HG03066 (cell line): ENCODE measurements at regions not wholly inside any gene's neighbourhood (a gene's known extent, or its start where the extent isn't known, plus 50 kb on each side); places are given as distances from the start of the nearest gene placed in this dataset.
"Not testable (repeated sequence)": the region's sequence is repeated elsewhere in the genome, so short reads cannot be mapped to it uniquely, and the experiment has no call there.

Experiments used
- ATAC-seq: cut with Tn5 transposase; IDR thresholded peaks from one replicate; pipeline ENCODE4 v1.9.1; 2021; ENCODE audit warnings: low read depth; ENCODE audit not compliant: unreplicated experiment

DNA sequence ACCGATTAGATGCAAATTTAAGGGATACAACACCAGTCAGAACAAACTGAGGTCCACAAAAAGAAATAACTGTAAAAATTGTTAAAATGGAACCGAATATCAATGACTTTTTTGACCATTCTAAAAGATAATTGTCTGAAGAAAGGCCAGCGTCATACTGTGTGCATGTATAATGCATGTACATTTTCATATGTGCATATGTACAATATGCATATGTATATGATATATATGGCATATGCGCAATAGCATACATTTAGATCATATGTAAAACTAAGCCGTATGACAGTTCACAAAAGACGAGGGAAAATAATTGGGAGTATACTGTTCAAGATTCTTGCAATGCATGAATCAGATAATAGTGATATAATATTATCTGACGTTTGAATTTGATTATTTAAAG is 475.8 kb upstream of the TMEM132C start:
- no peak for ATAC-seq

DNA sequence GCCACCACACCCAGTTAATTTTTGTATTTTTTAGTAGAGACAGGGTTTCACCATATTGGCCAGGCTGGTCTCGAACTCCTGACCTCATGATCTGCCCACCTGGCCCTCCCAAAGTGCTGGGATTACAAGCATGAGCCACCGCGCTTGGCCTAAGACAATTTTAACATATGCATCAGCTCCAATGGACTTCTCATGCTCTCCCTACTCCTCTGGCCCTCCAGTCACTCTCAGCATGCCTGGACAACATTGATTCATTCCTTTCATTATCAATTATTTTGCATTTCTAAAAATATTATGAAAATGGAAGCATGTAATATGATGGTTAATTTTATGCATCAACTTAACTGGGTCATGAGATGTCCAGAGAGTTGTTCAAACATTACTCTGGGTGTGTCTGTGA is 469.1 kb upstream of the TMEM132C start:
- ATAC-seq, result no peak

DNA sequence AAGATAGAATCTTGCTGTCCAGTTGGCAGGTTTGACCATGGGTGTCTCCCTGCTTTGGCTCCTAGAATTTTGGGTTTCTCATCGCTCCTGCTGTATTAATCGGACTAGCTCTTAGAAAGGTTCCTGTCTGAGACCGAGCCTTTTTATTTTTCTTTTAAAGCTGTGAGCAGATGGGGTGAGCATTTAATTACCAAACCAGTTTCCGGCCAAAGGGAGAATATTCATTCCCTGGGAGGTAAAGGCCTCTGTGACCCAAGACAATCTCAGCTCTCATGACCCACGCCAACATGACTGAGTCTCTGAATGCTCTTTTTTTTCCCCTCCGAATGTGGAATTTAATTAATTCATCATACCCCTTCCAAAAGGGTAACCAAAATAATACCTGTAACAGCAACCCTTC is 464.7 kb upstream of the TMEM132C start:
- no peak for ATAC-seq

DNA sequence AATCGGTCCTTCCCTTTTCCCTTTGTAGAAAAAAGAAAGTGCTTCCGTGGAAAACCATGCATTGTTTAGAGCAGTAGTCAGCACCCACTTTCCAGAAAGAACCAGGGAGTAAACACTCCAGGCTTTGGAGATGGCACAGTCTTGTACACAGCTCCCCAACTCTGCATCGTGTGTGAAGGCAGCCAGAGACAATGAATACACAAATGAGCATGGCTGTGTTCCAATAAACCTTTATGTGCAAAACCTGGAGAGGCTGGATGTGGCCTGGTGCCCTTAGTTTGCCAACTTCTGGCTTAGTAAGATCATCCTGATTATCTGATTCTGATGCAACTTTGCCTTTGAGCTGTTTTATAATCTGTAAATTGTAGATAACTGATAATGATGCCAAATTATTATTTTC is 463.4 kb upstream of the TMEM132C start:
- no peak for ATAC-seq

DNA sequence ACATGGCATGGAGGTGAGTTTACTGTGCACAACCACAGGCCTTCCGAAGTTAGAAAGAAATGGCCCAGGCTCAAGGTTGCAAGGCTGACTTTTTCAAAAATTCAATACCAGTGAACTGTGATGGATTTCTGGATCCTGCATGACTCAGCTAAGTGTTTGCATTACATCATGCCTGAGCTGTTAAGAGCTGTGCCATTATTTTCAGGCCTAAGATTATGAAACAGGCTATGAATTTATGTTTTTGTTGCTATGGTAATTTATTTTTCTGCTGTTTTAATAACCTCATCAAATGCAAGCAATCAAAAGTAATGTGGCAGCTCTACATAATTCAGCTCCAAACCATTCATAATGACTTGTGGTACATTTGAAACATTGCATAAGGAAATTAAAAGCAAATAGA is 457.7 kb upstream of the TMEM132C start:
- no peak for ATAC-seq

DNA sequence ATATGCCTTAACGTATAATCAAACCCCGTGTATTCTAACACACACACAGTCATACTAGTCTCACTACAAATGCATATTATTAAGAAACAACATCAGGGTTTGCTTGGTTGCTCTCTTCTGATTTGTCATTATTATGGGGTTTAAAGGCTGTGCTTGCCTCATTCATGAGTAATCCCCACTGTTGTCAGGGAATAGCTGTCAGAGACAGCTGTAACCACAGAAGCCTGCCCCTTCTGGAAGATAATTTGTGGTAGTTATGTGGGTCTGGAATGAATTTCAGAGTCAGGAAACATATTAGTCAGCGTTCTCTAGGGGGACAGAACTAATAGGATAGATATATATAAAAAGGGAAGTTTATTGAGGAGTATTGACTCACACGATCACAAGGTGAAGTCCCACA is 456.9 kb upstream of the TMEM132C start:
- no peak for ATAC-seq

DNA sequence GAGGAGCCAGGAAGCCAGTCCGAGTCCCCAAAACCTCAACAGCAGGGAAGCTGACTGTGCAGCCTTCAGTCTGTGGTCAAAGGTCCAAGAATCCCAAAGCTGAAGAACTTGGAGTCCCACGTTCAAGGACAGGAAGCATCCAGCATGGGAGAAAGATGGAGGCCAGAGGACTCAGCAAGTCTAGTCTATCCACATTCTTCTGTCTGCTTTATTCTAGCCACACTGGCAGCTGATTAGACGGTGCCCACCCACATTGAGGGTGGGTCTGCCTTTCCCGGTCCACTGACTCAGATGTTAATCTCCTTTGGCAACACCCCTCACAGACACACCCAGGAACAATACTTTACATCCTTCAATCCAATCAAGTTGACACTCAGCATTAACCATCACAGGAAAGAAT is 456.5 kb upstream of the TMEM132C start:
- not testable (repeated sequence) for ATAC-seq

DNA sequence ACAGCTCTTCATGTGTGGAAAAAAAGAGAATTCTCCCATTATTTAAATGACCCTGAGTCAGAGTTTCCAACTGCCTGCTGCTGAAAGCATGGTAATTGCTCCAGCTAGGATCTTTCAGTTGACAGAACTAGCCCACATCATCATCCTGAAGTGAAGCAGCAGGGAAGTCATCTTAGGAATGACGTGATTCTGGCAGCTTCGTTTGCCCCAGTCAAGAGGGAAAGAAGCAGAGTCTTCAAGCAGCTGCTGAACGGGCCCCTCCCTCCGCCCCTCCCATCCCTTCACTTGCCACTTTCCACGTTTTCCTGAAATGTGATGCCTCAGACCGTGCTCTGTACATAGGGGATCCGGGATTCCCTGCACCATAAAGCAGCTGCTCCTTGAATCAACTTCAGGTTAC is 455.0 kb upstream of the TMEM132C start:
- no peak for ATAC-seq

DNA sequence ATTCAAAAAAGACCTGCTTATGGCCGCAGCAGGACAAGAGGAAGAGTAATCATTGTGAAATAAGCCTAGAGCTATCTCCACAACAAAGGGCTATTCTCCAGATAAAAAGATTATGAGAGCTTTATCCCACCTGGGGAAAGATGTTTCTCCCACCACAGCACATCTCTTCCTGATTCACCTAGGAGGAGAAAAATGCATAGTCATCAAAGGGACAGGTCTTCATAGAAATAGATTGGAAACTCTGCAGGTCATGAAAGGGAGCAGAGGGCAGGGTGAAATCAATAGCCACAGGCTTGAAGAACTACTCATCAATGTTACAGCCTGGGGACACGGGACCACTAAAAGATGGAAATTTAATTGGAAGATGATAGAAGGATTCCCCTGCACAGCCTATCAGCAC is 453.8 kb upstream of the TMEM132C start:
- ATAC-seq, result no peak

DNA sequence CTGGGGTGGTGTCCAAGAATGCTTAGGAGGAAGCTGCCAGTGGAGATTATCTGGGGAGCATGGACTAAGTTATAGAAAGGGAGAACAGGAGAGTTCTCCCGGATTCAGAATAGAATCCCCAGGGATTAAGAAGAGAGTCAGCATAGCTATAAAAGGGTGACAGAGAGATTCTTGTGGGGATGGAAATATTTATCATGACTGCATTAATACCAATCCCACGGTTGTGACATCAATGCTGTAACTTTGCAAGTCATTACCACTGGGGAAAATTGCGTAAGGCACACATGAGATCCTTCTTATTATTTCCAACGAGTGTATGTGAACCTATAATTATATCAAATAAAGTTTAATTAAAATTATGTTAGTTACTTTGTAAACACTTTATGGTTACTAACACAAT is 447.9 kb upstream of the TMEM132C start:
- ATAC-seq, result no peak

DNA sequence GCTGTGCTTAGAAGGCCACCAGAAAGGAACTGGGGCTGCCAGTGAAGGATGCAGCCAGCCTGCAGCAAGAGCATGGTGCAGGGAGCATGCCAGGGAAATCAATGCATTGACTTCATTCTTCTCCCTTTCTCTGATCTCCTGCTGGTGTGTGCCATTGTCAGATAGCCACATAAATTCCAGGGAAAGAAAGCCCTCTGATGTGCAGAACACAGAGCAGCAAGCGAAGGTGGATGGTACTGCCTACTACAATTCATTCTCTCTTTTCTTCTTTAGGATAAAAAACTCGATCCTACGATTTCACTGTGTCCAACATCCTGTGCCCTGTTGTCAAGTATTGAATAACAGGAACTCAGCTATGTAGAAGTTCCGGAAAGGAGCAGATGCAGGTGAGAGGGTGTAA is 446.7 kb upstream of the TMEM132C start:
- ATAC-seq, result no peak

DNA sequence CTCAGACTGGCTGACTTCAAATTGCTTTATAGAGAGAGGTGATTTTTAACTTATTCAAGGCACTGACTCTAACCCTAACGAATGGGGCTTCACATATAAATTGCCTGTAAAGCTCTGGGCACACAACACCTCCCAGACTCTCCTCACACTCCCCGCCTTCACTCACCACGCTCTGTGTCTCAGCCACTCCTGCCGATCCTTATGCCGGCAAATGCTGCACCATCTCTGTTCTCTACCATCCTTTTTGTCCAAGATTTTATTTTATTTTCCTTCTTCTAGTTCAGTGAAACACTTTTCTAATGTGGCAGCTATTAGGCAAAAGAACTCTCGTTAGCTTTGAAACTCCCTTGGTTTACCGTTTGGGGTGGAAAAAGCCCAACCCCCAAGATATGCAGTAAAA is 446.1 kb upstream of the TMEM132C start:
- ATAC-seq, result no peak

DNA sequence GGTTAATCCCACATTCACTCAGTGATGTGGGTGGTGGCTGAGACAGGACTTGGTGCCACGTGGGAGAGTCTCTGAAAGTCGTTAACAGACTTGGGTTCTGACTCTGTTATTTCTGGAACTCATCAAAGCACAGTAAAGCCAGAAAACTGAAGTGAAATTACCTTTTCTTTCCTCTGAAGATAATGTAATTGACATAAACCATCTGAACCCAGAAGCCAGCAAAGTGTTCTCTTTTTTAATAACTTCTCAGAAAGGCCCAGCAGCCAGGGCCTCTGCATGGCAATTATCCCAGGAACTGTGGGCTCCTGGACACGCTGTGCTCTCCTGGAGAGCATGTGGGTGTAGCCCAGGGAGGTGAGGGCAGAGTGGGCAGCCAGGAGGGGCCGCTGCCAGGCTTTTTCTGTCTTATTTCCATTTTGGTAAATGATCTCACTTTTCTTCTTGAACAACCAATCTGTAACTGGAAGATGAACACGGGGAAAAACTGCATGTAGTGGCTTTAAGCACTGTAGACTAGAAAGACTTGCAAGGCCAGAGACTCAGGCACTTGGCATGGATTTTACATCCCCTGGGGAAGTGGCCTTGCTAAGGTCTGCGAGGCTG is 444.1 kb upstream of the TMEM132C start:
- no peak for ATAC-seq

DNA sequence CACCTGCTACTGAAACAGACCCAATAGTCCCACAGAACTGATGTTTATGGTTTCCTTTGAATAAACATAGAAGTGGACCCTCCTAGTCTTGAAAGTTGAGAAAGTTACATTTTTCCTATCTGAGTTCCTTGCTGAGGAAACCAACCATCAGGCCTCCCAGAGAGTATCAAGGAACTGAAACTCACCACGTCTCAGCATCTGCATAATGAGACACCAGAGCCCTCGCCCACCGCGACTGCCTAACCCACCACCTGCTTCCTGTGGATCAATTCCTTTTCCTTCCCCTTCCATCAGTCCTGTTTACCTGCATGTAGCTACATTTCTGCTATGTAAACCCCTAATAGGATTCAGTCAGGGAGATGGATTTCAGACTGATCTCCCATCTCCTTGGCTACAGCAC is 443.2 kb upstream of the TMEM132C start:
- no peak for ATAC-seq

DNA sequence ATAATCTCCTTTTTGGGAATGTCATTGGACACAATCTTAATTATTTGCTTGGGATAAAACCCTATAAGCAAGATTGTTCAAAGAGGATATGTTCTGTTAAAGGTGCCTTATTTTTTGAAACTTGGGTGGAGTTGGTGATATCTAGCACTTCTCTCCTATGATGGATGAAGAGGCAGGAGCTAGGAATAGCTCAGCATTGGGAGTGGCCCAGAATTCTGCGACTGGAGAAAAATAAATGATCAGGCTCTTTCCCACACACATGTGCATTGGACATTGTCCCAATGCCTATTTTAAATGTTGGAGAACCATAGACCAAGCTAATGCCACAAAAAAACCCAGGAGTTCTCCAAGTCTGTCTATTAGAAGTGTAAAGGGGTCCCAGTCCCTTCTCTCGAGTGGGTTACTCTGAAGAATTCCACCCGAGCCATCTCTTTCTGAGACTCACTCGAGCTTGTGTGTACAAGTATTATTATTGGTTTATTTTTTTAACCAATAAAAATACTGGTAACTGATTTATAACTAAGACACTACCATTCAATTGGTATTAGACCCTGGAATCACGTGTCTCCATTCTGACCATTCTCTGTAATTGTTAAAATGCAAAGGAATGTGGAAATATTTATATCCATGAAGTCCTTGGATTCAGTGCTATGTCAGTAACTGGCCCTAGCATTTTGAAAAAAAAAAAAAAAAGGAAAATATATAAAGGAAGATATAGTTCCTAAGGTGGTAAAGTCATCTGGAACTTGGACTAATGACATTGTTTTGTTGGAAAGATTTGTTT is 437.5 kb upstream of the TMEM132C start:
- no peak for ATAC-seq

DNA sequence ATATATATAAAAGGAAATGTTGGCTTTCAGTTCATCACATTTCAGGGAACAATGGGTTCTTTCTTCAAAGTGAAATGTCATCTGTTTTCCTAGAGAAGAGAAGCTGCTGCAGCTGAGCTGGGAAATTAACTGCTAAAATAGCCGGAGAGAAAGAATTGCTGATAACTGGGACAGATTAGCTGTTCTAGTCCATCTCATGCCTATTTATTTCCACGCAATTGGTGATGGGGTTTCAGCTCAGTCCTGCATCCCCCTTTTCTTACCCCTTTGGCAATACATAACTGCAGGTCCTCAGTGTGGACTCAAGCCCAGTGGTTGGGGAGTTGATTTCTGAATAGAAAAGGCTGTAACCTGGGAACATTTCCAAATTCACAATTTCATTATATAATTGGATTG is 436.9 kb upstream of the TMEM132C start:
- no peak for ATAC-seq

DNA sequence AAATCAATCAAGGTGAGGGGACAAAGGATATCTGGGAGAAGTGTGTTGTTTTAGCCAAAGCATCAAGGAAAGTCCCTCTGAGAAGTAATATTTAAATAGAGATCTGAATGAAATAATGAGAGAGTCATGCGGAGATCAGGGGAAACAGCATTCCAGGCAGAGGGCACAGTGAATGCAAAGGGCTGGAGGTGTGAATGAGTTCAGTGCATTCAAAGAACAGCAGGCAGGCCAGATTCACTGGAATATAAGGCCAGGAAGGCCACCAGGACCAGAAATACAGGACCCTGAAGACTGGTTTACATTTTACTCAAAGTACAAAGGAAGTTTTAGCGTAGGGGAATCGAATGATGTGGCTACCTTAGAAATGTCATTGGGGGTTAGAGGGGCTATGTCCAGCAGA is 436.2 kb upstream of the TMEM132C start:
- ATAC-seq, result no peak

DNA sequence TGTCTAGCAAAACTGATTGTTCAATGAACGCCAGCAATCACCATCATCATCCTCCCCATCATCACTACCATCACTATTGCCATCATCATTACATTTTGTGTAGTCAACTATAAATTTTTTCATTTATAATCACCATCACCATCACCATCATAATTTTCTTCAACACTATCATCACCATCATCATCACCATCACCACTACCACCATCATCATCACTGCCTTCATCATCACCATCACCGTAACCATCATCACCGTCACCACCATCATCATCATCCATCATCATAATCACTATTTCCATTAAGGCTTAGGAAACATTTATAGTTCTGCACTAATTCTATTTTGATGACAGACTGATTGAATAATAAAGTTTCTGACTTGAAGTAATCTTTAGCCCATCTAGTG is 434.8 kb upstream of the TMEM132C start:
- no peak for ATAC-seq

DNA sequence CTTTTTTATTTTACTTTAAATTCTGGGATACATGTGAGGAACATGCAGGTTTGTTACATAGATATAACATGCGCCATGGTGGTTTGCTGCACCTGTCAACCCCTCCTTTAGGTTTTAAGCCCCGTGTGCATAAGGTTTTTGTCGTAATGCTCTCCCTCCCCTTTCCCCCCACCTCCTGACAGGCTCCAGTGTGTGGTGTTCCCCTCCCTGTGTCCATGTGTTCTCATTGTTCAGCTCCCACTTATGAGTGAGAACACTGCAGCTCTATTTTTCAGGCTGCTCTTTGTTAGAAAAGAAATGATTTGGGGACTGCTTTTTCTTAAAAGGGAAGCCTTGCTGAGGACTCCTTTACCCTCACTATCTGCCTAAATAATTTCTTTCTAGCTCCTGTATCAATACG is 430.2 kb upstream of the TMEM132C start:
- not testable (repeated sequence) for ATAC-seq

DNA sequence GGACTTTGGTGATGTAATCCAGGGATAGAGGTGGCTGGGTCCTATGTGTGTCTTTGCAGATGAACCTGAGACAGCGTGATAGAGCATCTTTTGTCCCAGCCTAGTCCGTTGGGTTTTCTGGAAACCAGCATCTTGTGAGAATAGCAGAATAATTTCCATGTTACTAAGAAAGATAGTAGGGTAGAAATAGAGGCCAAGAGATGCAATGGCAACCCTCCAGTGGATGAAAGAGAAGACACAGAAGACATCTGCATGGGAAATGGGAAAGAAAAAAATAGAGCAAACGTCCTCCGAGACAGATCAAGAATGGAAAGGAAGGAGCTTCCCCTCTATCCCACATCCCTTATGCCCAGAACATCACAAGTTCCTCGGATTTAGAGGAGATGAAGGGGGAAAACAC is 409.3 kb upstream of the TMEM132C start:
- no peak for ATAC-seq

DNA sequence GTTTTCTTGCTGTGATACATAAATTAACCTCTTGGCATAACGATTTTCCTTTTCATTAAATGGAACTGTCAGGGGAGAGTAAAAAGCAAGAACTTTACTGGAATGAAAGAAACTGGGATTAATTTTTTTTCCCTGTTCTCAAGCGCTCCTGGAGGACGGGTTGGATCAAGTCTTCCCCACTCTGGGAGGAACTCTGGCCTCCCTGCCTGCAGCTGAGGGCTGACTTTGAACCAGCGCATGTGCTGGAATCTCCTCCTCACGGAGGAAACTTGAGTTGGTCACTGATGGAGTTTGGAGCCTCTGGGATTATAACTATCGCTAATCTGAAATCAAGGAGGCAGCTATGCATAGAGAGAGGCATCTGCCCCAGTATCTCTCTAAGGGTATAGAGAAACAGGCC is 406.4 kb upstream of the TMEM132C start:
- ATAC-seq, result no peak

DNA sequence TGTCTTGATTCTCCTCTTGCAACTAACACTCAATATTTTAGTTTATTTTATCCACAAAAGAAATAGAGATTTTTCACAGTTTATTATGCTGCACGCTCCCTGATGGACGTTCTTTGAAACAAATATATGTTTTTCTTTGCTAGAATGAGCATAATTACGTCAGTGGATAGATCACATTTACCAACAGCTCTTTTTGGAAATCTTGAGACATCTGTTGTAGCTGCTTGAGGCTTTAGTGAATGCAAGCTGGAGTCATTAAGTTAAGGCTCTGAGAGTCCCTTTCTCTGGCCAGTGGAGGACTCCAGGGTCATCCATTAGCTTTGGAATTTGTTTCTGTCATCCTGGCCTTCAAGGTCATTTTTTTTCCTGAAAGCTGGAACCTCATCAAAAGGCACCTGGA is 405.6 kb upstream of the TMEM132C start:
- no peak for ATAC-seq

DNA sequence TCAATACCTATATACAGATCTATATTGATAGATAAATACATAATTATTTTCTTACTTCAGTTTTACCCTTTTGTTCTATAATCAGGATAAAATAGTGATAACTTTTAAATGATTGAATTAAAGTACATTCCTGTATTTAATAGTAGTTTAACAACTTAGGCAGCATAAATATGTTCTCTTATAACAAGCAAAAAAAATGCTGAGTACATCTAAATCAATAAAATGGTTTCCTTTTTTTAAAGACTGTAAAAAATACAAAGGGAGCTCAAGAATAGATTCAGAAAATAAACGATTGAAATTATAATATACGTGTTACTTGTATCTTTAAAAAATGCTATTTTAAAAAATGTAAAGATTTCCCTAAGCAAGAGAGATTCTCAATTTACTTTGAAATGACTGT is 393.7 kb upstream of the TMEM132C start:
- ATAC-seq, result no peak
